ENCODE measurements at regions not wholly inside any gene's neighbourhood (a gene's known extent, or its start where the extent isn't known, plus 50 kb on each side); places are given as distances from the start of the nearest gene placed in this dataset.

DNA sequence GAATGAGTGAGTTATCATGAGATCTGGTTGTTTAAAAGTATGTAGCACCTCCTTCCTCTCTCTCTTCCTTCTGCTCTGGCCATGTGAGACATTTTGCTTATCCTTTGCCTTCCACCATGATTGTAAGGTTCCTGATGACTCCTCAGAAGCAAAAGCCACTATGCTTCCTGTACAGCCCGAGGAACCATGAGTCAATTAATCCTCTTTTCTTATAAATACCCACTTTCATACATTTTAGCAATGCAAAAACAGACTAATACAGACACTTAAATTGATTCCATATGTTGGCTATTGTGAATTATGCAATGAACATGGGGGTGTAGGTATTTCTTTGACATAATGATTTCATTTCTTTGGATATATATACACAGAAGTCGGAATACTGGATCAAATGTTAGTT is 792.8 kb upstream of the EYS start:
- FAIRE-seq (no peak), DNase-seq (ENCODE audit: low read depth, low spot score) (no peak)
- H3K36me3 ChIP-seq (ENCODE audit: control insufficient read depth in 2 of 2, extremely low read depth in 1 of 2, insufficient read depth in 2 of 2, low read length in 2 of 2): no peaks in the 10 kb centered on the region
- H3K27me3 ChIP-seq (ENCODE audit: control insufficient read depth in 2 of 2, insufficient read depth in 2 of 2, low read length in 2 of 2): no peaks in the 10 kb centered on the region
- ChIA-PET POLR2A (no interaction called here), CTCF (no interaction called here)
- BruUV-seq (replicated peaks): no TSS peak
- no peak overlapping the region for H3K27ac ChIP-seq (ENCODE audit: insufficient read depth, low read depth, low read length)
- H3K4me3 ChIP-seq (replicated peaks in 1 of 3; ENCODE audit: insufficient read depth in 1 of 3, low read depth in 1 of 3, low read length in 3 of 3): no peak overlapping the region
- no peaks in the 10 kb centered on the region for H4K20me1 ChIP-seq (replicated peaks; ENCODE audit: control insufficient read depth, extremely low read depth, insufficient read depth, low read length)
- H3K4me2 ChIP-seq (ENCODE audit: insufficient read depth, low read length): no peak overlapping the region
- H3K79me2 ChIP-seq (ENCODE audit: control insufficient read depth, insufficient read depth, low read length): no peaks in the 10 kb centered on the region
- no peaks in the 10 kb centered on the region for H3K4me1 ChIP-seq (ENCODE audit: control insufficient read depth, extremely low read depth, insufficient read depth, low read length)
- H3K9me3 ChIP-seq (replicated peaks; ENCODE audit: control insufficient read depth, insufficient read depth, low read length): no peaks in the 10 kb centered on the region
- intact Hi-C loops (cut with micrococcal nuclease) (no loop called here), dilution Hi-C loops (cut with MboI; ENCODE audit: extremely low pct_ligation_motif_present, low sequenced_read_pairs) (no loop called here)
- no peak for TF ChIP-seq POLR2A (IDR thresholded peaks at IDR 0.05; ENCODE audit: low read depth, low read length)
- TF ChIP-seq, protein P1, sequence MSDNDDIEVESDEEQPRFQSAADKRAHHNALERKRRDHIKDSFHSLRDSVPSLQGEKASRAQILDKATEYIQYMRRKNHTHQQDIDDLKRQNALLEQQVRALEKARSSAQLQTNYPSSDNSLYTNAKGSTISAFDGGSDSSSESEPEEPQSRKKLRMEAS (IDR thresholded peaks at IDR 0.05; ENCODE audit: insufficient read depth, insufficient read length): no peak
- TF ChIP-seq, protein P2, sequence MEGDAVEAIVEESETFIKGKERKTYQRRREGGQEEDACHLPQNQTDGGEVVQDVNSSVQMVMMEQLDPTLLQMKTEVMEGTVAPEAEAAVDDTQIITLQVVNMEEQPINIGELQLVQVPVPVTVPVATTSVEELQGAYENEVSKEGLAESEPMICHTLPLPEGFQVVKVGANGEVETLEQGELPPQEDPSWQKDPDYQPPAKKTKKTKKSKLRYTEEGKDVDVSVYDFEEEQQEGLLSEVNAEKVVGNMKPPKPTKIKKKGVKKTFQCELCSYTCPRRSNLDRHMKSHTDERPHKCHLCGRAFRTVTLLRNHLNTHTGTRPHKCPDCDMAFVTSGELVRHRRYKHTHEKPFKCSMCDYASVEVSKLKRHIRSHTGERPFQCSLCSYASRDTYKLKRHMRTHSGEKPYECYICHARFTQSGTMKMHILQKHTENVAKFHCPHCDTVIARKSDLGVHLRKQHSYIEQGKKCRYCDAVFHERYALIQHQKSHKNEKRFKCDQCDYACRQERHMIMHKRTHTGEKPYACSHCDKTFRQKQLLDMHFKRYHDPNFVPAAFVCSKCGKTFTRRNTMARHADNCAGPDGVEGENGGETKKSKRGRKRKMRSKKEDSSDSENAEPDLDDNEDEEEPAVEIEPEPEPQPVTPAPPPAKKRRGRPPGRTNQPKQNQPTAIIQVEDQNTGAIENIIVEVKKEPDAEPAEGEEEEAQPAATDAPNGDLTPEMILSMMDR (IDR thresholded peaks at IDR 0.05; ENCODE audit: extremely low read depth in 1 of 2, insufficient read depth in 1 of 2, low read depth in 1 of 2, low read length in 2 of 2): no peak
- no peak for TF ChIP-seq EZH2 (IDR thresholded peaks at IDR 0.05; ENCODE audit: borderline replicate concordance, low read depth, low read length, severe bottlenecking)
- no peak for TF ChIP-seq MYC (IDR thresholded peaks at IDR 0.05; ENCODE audit: low read depth, low read length)
- no peak for TF ChIP-seq POLR2AphosphoS5 (IDR thresholded peaks at IDR 0.05; ENCODE audit: insufficient read depth, low read depth, low read length)
- TF ChIP-seq GATA2 (IDR thresholded peaks at IDR 0.05; ENCODE audit: insufficient read depth, insufficient read length, low read depth, low read length): no peak
- TF ChIP-seq JUN (IDR thresholded peaks at IDR 0.05; ENCODE audit: borderline replicate concordance, insufficient read depth, insufficient read length, low read depth): no peak
- TF ChIP-seq FOS (IDR thresholded peaks at IDR 0.05; ENCODE audit: borderline replicate concordance, insufficient read depth, low read length): no peak
- H2AFZ ChIP-seq (ENCODE audit: low read depth, low read length): no peak overlapping the region
- no peaks in the 10 kb centered on the region for H3K9me1 ChIP-seq (replicated peaks; ENCODE audit: control insufficient read depth, extremely low read depth, insufficient read depth, low read length)
- H3K9ac ChIP-seq (replicated peaks; ENCODE audit: extremely low read depth, insufficient read depth, low read length): no peak overlapping the region

All from endothelial cell of umbilical vein (primary cell).